DMS 273 treated with DMSO at 0.1 percent for 48 hours (cell line): ENCODE measurements at regions not wholly inside any gene's neighbourhood (a gene's known extent, or its start where the extent isn't known, plus 50 kb on each side); places are given as distances from the start of the nearest gene placed in this dataset.
A peak's percentile ranks its signal among the peaks of the same experiment; 100 is the strongest.

Source experiments
- DNase-seq: peaks from one replicate; lab custom pipeline; 2025; lab: John Stamatoyannopoulos, UW

DNA sequence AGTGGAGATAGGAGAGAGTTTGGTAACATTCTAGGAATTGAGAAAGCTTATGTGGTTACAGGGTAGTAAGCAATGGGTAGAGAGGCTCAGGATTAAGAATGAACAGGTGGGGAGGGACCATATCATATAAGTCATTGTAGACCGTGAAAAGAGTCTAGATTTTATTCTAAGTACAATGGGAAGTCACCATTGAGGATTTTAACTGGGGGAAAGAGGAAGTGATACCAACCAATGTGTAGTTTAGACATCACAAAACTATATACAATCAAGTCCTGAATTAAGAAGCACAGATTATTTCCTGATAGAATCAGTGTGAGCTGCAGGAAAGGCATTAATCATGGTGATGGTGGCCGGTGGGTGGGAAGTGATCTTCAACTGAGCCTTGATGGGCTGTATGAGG, 178.3 kb upstream of the ZIC3 start:
- no peak for DNase-seq

DNA sequence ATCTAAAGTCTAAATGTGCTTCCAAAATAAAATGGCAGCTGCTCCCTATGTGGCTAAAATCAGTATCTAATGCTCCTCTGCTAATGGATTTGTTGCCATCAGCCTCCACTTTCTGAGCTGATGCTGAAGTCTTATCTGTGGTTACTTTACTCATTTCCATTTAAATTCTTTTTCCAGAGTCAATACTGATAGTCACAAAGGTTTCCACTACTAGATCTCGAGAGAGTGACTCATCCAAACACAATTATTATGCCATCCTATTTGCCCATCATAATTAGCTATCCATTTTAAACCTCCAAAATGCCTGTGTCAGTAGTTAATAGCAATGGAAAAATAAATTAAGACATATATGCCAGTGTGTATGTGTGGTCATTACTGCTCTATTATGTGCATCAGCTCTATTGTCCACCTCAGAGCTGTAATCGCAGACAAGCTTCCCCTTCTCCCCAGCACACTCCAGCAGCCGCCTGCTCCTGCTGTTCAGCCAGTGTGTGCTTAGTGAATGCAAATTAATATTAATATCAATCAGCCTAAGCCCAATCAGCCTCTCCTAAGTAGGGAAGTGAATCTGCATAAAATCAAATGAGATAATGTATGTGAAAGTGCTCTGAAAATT, 199.8 kb upstream of the ZIC3 start:
- DNase-seq, result no peak

DNA sequence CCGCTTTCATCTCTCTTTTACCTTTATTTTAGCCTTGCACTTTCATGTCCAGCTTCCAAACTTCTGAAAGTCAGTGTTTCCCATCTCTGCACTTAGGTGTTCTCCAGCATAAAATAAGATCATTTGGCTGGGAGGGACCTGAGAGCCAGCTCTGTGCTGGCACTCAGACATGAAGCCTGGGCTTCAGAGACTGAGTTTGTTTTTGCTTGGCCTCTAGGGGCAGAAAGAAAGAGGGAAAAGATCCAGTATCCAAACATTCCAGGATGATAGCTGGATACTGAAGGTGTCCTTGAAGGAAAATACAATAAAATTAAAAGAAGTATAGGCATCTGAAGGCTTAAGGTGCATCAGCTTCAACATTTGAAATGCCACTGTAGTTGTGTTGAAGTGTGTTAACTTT, 202.4 kb upstream of the ZIC3 start:
- DNase-seq, result no peak

DNA sequence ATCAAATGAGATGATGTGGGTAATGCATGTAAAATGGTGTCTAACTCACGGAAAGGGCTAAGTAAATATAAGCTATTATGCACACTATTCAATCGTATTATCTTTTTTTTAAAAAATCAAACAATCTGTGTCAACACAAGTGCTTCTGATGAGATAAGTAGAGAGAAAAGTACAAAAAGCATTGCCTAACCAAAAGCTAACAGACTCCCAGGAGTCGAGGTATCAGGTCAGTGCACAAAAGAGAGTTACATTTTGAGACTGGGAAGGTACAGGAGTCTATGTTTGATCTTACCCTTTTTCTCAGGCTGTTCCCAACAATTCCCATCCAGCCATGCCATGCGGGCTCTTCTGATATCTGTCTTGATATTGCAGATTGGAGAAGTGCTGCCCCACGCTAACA, 203.3 kb upstream of the ZIC3 start:
- no peak for DNase-seq

DNA sequence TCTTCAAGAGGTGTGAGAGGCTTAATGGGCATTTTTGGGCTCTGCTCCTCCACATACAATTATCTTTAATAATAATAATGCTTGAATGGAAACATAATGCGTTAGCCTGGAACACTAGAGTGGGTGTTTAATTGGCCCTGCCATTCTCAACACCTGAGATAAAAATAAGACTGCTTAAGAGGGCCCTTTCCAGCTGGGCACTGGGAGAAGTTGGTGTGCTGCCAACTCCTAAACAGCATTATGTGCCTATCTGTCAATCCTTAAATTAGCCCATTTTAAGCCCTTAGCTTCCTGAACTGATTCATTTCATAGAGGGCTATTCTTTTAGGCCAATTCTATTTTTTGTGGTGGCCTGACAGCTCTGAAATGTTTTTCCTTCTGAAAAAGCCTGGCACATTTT, 211.1 kb upstream of the ZIC3 start:
- peak; percentile 12 for DNase-seq

DNA sequence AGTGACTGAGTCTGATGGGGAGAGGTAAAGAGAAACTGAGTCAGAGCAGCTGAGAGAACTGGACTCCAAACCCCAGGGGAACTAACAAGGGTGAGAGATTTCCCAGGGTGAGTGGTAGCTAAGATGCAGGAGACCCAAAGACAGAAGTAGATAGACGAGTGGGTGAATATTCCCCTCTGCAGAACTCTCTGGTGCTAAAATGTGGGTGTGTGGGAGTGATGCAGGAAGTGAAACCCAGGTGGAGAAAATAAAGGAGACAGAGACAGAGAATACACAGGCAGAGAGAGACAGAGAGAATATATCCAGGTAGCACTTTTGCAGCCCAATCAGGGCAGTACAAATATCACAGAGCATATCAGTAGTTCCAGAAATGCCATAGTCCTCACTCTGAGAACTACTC, 212.5 kb upstream of the ZIC3 start:
- DNase-seq, result no peak

DNA sequence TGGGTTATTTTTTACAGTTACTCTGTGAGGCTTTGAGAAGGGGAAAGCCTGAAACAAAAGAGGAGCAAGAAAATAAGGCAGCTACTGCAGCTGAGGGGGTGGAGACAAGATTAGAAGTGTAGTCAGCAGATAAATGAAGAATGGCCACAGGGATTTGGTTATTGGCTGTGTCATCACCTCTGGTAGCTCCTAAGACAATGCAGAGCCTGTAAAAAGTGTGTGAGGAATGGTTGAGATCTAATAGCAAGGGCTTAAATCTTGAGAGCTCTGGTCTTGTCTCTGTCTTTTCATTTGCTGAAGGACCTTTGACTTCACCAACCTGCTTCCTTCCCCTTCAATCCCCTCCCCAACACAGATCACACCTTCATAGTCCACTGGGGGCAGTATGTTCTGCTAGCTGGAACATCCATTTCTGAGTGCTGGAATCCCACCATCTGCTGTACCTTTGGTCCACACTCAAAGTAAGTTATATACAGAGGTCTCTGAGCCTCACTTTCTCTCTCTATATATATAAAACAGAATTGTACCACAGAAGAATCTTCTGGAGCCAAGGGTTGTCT, 213.7 kb upstream of the ZIC3 start:
- DNase-seq, result no peak

DNA sequence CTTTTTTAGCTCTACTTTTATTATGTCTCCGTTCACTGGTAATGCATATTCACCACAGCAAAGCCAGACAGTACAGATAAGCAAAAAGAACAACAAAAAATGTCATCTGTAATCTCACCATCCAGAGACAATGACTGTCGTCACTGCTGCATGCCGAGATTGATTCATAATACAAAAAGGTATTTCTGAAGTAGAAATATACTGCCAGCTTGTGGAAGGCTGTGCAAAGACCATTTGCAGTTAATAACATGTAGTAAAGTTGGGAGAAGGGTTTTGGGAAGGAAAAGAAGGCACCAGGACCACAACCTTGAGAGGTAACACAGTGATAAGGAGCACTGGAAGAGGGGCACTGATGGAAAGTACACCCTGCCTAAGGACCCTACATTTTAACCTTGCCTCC, 223.0 kb upstream of the ZIC3 start:
- no peak for DNase-seq

DNA sequence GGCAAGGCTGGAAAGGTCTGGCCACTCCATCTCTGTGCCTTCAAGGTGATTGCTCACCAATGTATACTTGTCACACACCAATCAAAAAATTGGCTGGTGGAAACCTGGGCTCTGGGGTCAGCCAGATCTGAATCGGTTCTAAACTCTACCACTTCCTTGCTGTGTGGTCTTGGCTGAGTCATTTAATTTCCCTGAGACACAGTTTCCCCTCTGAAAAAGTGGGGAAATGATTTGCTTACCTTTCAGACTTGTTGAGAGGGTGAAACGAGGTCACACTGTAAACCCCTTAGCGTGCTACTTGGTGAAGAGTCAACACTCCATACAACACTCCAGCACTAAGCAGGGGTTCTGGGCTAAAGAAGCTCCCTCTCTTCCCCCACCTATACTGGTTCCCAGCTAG, 252.3 kb upstream of the ZIC3 start:
- no peak for DNase-seq

DNA sequence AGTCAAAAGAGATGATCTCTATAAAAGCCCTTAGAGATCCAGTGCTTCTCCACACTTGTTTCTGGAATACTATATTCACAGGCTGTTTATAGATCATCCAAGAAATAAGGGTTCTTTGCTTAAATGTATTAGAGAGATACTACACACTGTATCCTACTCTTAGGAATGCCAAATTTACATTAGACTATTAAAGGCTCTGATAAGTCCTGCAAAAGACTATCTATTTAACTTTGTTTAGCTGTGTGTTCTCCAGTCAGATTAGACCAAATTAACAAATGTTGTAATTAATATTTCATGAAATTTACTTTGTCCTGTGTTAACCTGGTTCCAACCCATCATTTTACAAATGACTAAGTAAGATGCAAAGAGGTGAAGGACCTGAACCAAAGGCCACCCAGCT, 260.5 kb upstream of the ZIC3 start:
- no peak for DNase-seq

DNA sequence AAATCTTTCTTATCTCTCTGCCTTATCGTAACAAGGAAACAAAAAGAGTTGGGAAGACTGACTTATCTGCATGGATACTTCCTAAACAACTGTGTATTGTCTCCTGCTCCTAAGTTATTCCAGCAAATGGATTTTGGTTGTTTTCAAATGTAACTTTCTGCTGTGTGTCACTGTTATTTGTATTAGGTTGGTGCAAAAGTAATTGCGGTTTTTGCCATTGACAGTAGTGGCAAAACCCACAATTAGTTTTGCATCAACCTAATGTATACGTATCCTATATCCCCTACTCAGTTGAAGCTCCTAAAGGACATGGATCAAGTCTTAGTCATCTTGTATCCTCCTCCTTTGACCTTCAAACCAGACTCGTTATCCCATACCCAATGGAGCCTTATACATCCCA, 263.4 kb upstream of the GPR101 start:
- no peak for DNase-seq

DNA sequence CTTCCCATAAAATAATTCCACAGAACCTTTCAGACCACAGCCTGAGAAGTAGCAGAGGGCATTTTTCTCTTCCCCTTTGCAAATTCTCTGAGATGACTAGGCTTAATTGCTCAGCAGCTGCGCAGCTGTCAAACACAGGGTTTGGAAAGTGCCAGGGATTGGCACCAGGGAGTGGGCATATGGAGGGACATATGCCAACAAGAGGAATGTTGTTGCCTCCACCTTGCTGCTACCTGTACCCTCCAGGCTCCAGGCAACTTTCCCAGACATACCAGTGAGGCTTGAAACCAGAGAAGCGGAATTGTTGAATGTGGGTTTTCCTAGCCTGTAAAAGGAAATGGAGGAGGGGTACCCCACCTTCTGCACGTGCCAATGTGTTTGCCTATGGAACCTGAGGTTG, 256.2 kb upstream of the GPR101 start:
- DNase-seq, result peak; percentile 28

DNA sequence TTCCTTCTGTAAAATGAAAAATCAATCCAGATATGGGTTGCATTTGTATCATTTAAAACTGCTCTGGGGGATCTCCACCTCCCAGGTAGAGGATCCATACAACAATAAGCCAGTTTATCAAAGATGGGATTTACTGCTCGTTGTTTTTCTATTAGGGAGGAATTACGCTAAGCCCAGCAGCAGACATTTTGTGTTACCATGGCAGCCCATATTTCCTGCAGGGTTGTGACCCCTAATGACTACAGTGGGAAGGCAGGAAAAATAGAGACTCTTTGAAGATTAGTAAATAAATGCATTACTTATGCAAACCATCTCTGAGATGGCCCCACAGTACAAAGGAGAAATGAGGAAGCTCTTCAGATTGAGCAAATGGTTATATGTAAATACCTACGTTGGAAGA, 253.4 kb upstream of the GPR101 start:
- no peak for DNase-seq

DNA sequence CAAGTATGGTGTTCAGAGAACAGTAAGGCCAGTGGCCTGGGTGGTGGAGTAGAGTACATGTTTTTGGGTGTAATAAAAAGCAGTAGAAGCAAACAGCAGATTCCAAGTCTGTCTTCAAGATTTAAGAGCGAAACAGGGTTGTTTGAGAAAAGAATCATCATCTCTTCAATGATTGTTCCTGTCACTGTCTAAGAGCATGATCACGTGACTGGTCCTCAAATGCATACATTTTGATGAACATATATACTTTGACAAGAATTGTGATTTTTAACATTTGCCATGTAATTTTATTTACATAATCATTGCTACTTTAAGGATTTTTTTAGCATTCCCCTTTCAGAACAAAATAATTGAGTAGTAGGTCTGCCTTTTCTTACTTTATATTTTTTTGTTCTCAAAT, 252.6 kb upstream of the GPR101 start:
- DNase-seq, result no peak

DNA sequence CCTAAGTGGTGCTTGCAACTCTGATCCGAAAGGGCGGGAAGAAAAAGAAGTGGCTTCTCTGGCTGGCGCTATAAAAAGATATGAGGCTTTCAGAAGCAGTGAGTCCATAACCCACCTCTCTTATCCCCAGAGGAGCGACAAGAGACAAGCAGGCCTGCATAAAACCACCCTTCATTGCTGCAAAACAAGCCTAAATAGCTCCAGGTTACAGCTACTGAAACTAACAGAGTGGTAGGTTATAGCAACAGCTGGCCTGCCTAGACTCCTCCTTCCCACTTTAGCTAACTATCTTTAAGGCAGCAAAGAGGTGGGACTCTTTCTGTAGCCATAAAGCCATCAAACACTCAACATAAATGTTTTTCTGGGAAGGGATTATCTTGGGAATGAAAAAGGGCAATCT, 245.0 kb upstream of the GPR101 start:
- no peak for DNase-seq

DNA sequence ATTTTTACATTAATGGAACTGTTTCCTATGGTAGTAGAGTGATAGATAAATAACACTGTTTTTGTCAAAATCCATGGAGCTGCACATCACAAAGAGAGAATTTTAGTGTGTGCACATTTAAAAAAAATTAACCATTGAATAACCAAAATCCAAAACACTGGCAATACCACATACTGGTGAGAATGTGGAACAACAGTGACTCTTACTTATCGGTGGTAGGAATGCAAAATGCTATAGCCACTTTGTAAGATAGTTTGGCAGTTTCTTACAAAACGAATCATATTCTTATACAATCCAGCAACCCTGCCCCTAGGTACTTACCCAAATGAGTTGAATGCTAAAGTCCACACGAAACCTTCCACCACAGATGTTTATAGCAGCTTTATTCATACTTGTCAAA, 229.6 kb upstream of the GPR101 start:
- DNase-seq, result no peak

DNA sequence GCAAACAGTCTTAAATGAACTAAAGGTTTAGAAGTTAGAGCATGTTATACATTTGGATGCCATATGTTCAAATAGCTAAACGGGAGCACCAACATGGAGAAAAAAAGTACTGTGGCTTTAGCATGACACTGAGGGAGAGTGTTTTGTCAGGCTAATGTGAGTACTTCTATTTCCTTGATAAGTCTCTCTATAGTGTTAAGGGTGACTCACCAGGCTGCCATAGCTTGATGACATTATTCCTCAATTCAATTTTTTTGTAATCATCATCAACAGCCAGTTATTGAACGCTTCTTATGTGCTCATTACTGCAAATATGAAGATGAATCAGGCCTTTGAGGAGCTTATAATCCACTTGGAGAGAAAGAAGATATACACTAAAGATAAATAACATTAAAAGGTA, 211.4 kb upstream of the GPR101 start:
- DNase-seq, result no peak

DNA sequence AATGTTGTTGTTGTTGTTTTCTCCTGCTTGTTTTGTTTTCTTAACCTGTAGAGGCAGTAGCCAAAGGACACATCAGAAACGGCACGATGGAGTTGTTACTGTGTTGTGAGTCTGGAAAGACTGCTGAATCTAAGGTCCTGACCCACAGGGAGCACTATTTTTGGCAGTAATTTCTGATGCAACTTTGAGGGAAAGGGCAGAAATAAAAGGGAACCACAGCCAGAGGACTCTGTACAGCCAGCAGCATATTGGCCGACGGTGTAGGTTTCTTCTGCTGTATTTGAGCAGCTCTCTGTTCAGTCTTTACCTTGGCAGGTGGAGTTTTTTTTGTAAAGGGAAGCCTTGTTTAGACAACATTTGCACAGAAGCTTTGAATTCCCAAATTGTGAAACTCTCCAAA, 203.0 kb upstream of the GPR101 start:
- DNase-seq, result no peak

DNA sequence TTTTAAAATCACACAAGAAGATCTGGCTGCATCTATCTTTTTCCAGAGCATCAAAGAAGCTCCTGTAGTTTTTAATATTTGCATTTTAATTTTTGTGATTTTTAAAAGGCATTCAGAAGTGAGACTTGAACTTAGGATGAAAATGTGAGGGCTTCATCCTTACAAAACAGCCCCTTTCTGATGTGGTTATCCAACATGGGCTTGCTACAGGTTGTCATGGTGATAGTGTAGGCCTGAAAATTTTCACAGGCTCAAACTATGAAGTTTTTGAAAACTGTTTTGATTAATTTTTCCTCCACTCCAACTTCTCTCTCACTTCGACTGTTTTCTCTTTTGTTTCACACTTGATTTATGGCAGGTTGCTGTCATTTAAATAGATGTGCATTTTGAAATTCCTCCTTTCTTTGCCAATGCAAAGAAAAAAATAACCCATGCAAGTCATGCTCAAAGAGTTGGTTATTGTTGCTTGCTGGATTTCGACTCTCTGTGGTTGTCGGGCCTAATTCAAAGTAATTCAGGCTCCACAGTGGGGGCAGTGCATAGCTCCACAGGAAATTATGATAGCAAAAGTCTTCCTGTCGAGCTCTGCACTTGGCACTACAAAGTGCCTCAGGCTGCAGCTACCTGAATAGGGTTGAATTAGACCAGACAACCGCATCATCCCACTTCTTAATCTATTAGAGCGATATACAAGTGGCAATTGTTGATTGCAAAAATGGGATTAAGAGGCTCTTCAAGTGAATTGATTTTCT, 201.0 kb upstream of the GPR101 start:
- no peak for DNase-seq

DNA sequence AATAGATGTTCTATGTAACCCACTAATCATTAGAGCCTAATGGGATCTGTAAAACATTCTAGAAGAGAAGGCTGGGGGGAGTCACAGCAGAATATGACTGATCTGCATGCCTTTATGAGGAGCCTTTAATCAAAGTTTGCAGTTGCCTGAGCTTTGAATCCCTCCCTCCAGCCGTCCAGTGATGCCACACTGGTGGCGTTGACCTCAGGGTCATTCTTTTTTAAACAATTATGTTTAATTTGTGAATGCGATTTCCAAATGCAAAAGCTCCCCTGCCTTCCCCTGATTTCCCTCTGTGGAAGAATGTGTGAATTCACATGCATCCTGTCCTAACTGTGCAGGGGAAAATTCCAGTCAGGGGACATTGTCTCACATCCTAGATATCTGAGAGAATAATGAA, 199.7 kb upstream of the GPR101 start:
- DNase-seq, result no peak

DNA sequence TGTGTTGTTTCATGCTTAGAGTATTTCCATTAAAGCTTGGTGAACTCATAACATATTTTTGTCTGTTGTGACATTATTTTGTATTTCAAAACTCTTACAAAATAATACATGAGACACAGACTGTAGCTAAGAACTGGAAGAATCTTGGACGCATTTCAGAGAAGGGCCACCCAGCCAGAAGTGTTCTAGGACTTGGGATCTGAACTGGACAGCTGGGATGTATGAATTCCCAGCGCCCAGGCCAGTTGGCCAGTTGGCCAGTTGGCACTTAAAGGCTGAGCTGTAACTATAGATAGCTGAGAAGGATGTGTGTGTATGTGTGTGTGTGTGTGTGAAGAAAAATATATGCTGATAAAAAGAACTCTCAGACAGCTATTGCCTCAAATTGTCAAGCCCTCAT, 193.4 kb upstream of the GPR101 start:
- DNase-seq, result no peak

DNA sequence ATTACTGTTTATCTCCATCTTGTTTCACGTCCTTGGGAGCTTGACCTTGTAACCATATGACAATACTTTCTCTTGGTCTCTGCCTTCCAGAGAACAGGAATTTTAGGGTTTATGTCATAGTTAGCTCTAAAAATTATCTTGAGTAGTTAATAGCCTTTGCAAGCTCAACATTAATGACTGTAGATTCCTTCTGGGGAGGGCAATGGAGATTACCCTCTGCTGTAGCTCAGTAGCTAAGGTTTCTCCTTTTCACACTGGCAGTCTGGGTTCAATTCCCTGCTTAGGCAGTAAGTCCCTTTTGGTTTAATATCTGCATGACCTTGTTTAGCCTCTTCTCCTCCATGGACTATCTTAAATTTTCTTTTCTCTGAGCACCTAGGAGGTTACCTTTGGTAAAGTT, 181.7 kb upstream of the GPR101 start:
- DNase-seq, result no peak

DNA sequence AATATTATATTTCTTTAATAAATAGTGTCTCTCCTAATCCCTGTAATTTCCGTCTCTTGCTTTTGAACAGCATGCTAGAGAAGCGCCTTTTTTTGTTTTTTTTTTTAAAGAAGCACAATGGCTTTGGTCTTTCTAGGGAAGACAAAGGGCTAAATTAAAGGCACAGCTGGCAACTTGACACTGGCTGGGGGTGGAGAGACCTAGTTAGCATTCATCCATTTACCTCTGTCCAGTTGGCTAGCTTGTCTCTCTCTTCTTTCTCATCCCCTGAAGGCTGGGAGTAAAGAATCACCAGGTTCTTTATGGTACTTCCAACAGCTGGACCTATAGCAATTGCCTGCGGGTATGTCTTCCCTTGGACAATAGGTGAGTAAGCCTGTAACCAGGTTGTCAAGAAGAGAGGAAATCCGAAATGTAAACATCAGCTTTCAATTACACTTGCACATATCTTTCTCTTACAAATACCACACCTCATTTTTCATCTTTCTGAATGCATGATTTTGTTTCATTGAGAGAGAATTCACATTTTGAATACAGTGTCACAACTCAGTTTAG, 178.4 kb upstream of the GPR101 start:
- DNase-seq, result no peak

DNA sequence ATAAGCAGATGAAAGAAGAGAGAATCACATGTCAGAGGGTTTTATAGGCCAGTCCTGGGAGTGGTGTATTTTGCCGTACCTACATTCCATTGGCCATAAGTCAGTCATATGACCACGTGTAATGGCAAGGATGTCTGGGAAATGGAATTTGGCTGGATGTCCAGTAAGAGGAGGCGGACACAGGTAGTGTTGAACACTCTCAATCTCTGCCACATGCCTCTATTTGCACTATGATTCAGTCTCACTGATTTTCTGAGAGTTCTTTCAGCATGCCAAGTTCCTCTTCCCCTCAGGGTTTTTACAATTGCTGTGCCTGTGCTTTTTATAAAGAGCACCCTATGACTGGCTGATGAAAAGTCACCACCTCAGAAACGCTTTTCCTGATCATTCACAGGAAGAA, 164.2 kb upstream of the GPR101 start:
- DNase-seq, result no peak
